NCI-H128 (cell line): ENCODE measurements at regions not wholly inside any gene's neighbourhood (a gene's known extent, or its start where the extent isn't known, plus 50 kb on each side); places are given as distances from the start of the nearest gene placed in this dataset.
A peak's percentile ranks its signal among the peaks of the same experiment; 100 is the strongest.
"Not testable (repeated sequence)": the region's sequence is repeated elsewhere in the genome, so short reads cannot be mapped to it uniquely, and the experiment has no call there.

ENCODE experiments used
- DNase-seq: peaks from one replicate; lab custom pipeline; 2025; ENCODE audit not compliant: unreplicated experiment; lab: John Stamatoyannopoulos, UW

GRCh38 chr7:82625377-82625776 is 181.8 kb upstream of the CACNA2D1 start:
- no peak for DNase-seq

GRCh38 chr7:82624965-82625364 is 181.4 kb upstream of the CACNA2D1 start:
- DNase-seq, result no peak

GRCh38 chr7:82624337-82624736 is 180.8 kb upstream of the CACNA2D1 start:
- no peak for DNase-seq

GRCh38 chr7:82623812-82624211 is 180.2 kb upstream of the CACNA2D1 start:
- DNase-seq, result no peak

GRCh38 chr7:82617156-82617555 is 173.6 kb upstream of the CACNA2D1 start:
- DNase-seq, result no peak

GRCh38 chr7:82616059-82616728 is 172.6 kb upstream of the CACNA2D1 start:
- DNase-seq, result no peak

GRCh38 chr7:82615527-82615926 is 171.9 kb upstream of the CACNA2D1 start:
- no peak for DNase-seq

- DNase-seq, result no peak
Measured at GRCh38 chr7:82609746-82610145, 166.2 kb upstream of the CACNA2D1 start.

- DNase-seq, result peak; percentile 38
Measured at GRCh38 chr7:82605247-82605864, 161.8 kb upstream of the CACNA2D1 start.

- no peak for DNase-seq
Measured at GRCh38 chr7:82602066-82602465, 158.5 kb upstream of the CACNA2D1 start.

- DNase-seq, result no peak
Measured at GRCh38 chr7:82600531-82600930, 157.0 kb upstream of the CACNA2D1 start.

- DNase-seq, result no peak
Measured at GRCh38 chr7:82599895-82600294, 156.3 kb upstream of the CACNA2D1 start.

GRCh38 chr7:82598958-82599357 is 155.4 kb upstream of the CACNA2D1 start:
- no peak for DNase-seq

- DNase-seq, result not testable (repeated sequence)
Measured at GRCh38 chr7:82595795-82596194, 152.2 kb upstream of the CACNA2D1 start.

GRCh38 chr7:82595176-82595575 is 151.6 kb upstream of the CACNA2D1 start:
- no peak for DNase-seq

GRCh38 chr7:82594665-82595064 is 151.1 kb upstream of the CACNA2D1 start:
- DNase-seq, result peak; percentile 39

- no peak for DNase-seq
Measured at GRCh38 chr7:82593780-82594179, 150.2 kb upstream of the CACNA2D1 start.

- DNase-seq, result no peak
Measured at GRCh38 chr7:82592416-82592815, 148.8 kb upstream of the CACNA2D1 start.

- DNase-seq, result no peak
Measured at GRCh38 chr7:82579047-82579446, 135.5 kb upstream of the CACNA2D1 start.

- DNase-seq, result no peak
Measured at GRCh38 chr7:82578430-82578829, 134.9 kb upstream of the CACNA2D1 start.

- DNase-seq, result peak; percentile 87
Measured at GRCh38 chr7:82572195-82572880, 128.8 kb upstream of the CACNA2D1 start.

GRCh38 chr7:82571047-82571446 is 127.5 kb upstream of the CACNA2D1 start:
- DNase-seq, result not testable (repeated sequence)
